GM12875 (cell line): ENCODE measurements at regions not wholly inside any gene's neighbourhood (a gene's known extent, or its start where the extent isn't known, plus 50 kb on each side); places are given as distances from the start of the nearest gene placed in this dataset.

Source experiments
- H3K4me3 ChIP-seq: one replicate; pipeline ENCODE4 v1.5.1; 2011; ENCODE audit warnings: low read depth, low read length, control low read depth
- CTCF ChIP-seq: IDR thresholded peaks from 2 replicates; pipeline ENCODE4 v1.5.1; 2011; ENCODE audit warnings: low read depth, mild to moderate bottlenecking, control low read depth, inconsistent platforms, low read length, moderate library complexity, borderline replicate concordance; ENCODE audit not compliant: insufficient read depth

- no peak for TF ChIP-seq CTCF
- H3K4me3 ChIP-seq: no peak overlapping the region
Observed at GRCh38 chr1:68620571-68620970, 123.7 kb upstream of the DEPDC1 start.

GRCh38 chr1:68623700-68624099, 126.8 kb upstream of the DEPDC1 start:
- no peak for TF ChIP-seq CTCF
- no peak overlapping the region for H3K4me3 ChIP-seq

GRCh38 chr1:68624233-68624632, 127.4 kb upstream of the DEPDC1 start:
- TF ChIP-seq CTCF: no peak
- no peak overlapping the region for H3K4me3 ChIP-seq

GRCh38 chr1:68625624-68626023, 128.7 kb upstream of the DEPDC1 start:
- TF ChIP-seq CTCF: no peak
- no peak overlapping the region for H3K4me3 ChIP-seq

GRCh38 chr1:68633141-68633919, 136.4 kb upstream of the DEPDC1 start:
- H3K4me3 ChIP-seq: no peak overlapping the region
- no peak for TF ChIP-seq CTCF

- no peak for TF ChIP-seq CTCF
- H3K4me3 ChIP-seq: no peak overlapping the region
Observed at GRCh38 chr1:68644504-68644903, 147.6 kb upstream of the DEPDC1 start.

GRCh38 chr1:68651115-68651514, 154.2 kb upstream of the DEPDC1 start:
- no peak for TF ChIP-seq CTCF

More at GRCh38 chr1:68651115-68651514, 154.2 kb upstream of the DEPDC1 start:
- no peak overlapping the region for H3K4me3 ChIP-seq
